ENCODE measurements at regions not wholly inside any gene's neighbourhood (a gene's known extent, or its start where the extent isn't known, plus 50 kb on each side); places are given as distances from the start of the nearest gene placed in this dataset.

DNA sequence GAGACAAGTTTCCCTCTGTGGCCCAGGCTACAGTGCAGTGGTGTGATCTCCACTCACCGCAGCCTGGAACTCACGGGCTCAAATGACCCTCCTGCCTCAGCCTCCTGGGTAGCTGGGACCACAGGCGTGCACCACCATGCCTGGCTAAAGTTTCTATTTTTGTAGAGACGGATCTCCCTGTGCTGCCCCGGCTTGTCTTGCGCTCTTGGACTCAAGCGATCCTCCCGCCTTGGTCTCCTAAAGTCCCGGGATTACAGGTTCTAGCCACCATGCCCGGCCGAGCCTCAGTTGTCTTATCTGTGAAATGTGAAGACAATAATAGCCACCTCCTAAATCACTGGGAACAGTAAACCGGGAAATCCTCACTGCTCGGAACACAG is 88.1 kb downstream of the FOXL3 start:
- intact Hi-C loops (cut with micrococcal nuclease): no loop called here
- H3K4me3 ChIP-seq (replicated peaks in 1 of 2; ENCODE audit: low read depth in 1 of 2, low read length in 2 of 2): no peak overlapping the region

More for the DNA sequence above, 88.1 kb downstream of the FOXL3 start:
- no peaks in the 10 kb centered on the region for H3K4me1 ChIP-seq (ENCODE audit: control insufficient read depth in 1 of 2, insufficient read depth in 2 of 2, low read length in 2 of 2)
- CTCF ChIA-PET: no interaction called here
- no peaks in the 10 kb centered on the region for H3K36me3 ChIP-seq (ENCODE audit: control insufficient read depth in 1 of 2, insufficient read depth in 2 of 2, low read length in 2 of 2)
- H3K27me3 ChIP-seq (ENCODE audit: insufficient read depth, low read length): no peaks in the 10 kb centered on the region
- no peak overlapping the region for H2AFZ ChIP-seq (ENCODE audit: low read depth, low read length, poor library complexity, severe bottlenecking)
- no peaks in the 10 kb centered on the region for H3K9me2 ChIP-seq (ENCODE audit: insufficient read depth)
- no peaks in the 10 kb centered on the region for H3K9me3 ChIP-seq (ENCODE audit: control insufficient read depth in 1 of 2, insufficient read depth in 1 of 2, low read depth in 1 of 2, low read length in 2 of 2)
- no peak overlapping the region for H3K4me2 ChIP-seq (ENCODE audit: low read length)
- POLR2A ChIA-PET: no interaction called here
- DNase-seq (ENCODE audit: low read depth, low spot score) (no peak), ATAC-seq (no peak)
- TF ChIP-seq, protein P1, sequence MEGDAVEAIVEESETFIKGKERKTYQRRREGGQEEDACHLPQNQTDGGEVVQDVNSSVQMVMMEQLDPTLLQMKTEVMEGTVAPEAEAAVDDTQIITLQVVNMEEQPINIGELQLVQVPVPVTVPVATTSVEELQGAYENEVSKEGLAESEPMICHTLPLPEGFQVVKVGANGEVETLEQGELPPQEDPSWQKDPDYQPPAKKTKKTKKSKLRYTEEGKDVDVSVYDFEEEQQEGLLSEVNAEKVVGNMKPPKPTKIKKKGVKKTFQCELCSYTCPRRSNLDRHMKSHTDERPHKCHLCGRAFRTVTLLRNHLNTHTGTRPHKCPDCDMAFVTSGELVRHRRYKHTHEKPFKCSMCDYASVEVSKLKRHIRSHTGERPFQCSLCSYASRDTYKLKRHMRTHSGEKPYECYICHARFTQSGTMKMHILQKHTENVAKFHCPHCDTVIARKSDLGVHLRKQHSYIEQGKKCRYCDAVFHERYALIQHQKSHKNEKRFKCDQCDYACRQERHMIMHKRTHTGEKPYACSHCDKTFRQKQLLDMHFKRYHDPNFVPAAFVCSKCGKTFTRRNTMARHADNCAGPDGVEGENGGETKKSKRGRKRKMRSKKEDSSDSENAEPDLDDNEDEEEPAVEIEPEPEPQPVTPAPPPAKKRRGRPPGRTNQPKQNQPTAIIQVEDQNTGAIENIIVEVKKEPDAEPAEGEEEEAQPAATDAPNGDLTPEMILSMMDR (IDR thresholded peaks at IDR 0.05 in 2 of 3, conservative IDR thresholded peaks at IDR 0.05 in 1 of 3; ENCODE audit: borderline replicate concordance in 1 of 3, insufficient read depth in 1 of 3, low read depth in 2 of 3, low read length in 2 of 3): no peak
- TF ChIP-seq CBX3 (IDR thresholded peaks at IDR 0.05; ENCODE audit: low read depth) (no peak), JUND (IDR thresholded peaks at IDR 0.05) (no peak), FOSL1 (IDR thresholded peaks at IDR 0.05; ENCODE audit: low read depth) (no peak), SRF (IDR thresholded peaks at IDR 0.05; ENCODE audit: low read depth) (no peak), SIN3A (IDR thresholded peaks at IDR 0.05; ENCODE audit: low read depth) (no peak), SP1 (IDR thresholded peaks at IDR 0.05; ENCODE audit: low read depth) (no peak), POLR2A (IDR thresholded peaks at IDR 0.05; ENCODE audit: borderline replicate concordance, extremely low read depth, insufficient read depth, insufficient read length) (no peak), EZH2 (IDR thresholded peaks at IDR 0.05) (no peak), RAD21 (IDR thresholded peaks at IDR 0.05; ENCODE audit: low read depth) (no peak), ELF1 (IDR thresholded peaks at IDR 0.05; ENCODE audit: borderline replicate concordance, low read depth) (no peak), TCF7L2 (IDR thresholded peaks at IDR 0.05; ENCODE audit: borderline replicate concordance, extremely low read depth, insufficient read depth, insufficient read length) (no peak), YY1 (IDR thresholded peaks at IDR 0.05; ENCODE audit: extremely low read depth, insufficient replicate concordance, low read depth, low read length) (no peak), REST (IDR thresholded peaks at IDR 0.05; ENCODE audit: low read depth) (no peak), POLR2AphosphoS5 (IDR thresholded peaks at IDR 0.05; ENCODE audit: low read depth, low read length) (no peak), EZH2phosphoT487 (IDR thresholded peaks at IDR 0.05; ENCODE audit: borderline replicate concordance) (no peak), CEBPB (IDR thresholded peaks at IDR 0.05; ENCODE audit: low read depth) (no peak)
- TF ChIP-seq, protein P2, sequence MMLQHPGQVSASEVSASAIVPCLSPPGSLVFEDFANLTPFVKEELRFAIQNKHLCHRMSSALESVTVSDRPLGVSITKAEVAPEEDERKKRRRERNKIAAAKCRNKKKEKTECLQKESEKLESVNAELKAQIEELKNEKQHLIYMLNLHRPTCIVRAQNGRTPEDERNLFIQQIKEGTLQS (IDR thresholded peaks at IDR 0.05): no peak
- TF ChIP-seq, protein P3, sequence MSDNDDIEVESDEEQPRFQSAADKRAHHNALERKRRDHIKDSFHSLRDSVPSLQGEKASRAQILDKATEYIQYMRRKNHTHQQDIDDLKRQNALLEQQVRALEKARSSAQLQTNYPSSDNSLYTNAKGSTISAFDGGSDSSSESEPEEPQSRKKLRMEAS (IDR thresholded peaks at IDR 0.05): no peak
- H4K20me1 ChIP-seq (ENCODE audit: insufficient read depth): no peaks in the 10 kb centered on the region
- no peak overlapping the region for H3K27ac ChIP-seq (ENCODE audit: low read depth, low read length)
- H3K79me2 ChIP-seq (ENCODE audit: insufficient read depth, low read length): no peaks in the 10 kb centered on the region
- BruUV-seq (replicated peaks): no TSS peak
- RAD21 ChIA-PET (ENCODE audit: low non-redundant PET in 1 of 2, low total read pairs in 2 of 2, uncharacterized antibody in 2 of 2, unreplicated experiment in 2 of 2): no interaction called here
- H3K9ac ChIP-seq (ENCODE audit: low read length): no peak overlapping the region
